Fibroblast of mammary gland (primary cell): ENCODE measurements at regions not wholly inside any gene's neighbourhood (a gene's known extent, or its start where the extent isn't known, plus 50 kb on each side); places are given as distances from the start of the nearest gene placed in this dataset.

Source experiments
- DNase-seq: peaks from one replicate; pipeline ENCODE4 v3.0.0-alpha.2; 2010; ENCODE audit warnings: low read depth
- H3K4me3 ChIP-seq: 2 replicates; pipeline ENCODE4 v1.5.1; 2011; ENCODE audit warnings: low read depth, mild to moderate bottlenecking, low read length, moderate library complexity; ENCODE audit not compliant: control insufficient read depth
- TF ChIP-seq, protein P1 (sequence below): conservative IDR thresholded peaks from 2 replicates; pipeline ENCODE4 v1.5.1; 2011; ENCODE audit warnings: low read depth, low read length, inconsistent platforms; ENCODE audit not compliant: control insufficient read depth, insufficient read depth

- TF ChIP-seq, protein P1, sequence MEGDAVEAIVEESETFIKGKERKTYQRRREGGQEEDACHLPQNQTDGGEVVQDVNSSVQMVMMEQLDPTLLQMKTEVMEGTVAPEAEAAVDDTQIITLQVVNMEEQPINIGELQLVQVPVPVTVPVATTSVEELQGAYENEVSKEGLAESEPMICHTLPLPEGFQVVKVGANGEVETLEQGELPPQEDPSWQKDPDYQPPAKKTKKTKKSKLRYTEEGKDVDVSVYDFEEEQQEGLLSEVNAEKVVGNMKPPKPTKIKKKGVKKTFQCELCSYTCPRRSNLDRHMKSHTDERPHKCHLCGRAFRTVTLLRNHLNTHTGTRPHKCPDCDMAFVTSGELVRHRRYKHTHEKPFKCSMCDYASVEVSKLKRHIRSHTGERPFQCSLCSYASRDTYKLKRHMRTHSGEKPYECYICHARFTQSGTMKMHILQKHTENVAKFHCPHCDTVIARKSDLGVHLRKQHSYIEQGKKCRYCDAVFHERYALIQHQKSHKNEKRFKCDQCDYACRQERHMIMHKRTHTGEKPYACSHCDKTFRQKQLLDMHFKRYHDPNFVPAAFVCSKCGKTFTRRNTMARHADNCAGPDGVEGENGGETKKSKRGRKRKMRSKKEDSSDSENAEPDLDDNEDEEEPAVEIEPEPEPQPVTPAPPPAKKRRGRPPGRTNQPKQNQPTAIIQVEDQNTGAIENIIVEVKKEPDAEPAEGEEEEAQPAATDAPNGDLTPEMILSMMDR, result no peak
- no peak for DNase-seq
- H3K4me3 ChIP-seq, result no peak overlapping the region
Observed at GRCh38 chr22:20642668-20643179, 131.2 kb upstream of the SERPIND1 start.

DNA sequence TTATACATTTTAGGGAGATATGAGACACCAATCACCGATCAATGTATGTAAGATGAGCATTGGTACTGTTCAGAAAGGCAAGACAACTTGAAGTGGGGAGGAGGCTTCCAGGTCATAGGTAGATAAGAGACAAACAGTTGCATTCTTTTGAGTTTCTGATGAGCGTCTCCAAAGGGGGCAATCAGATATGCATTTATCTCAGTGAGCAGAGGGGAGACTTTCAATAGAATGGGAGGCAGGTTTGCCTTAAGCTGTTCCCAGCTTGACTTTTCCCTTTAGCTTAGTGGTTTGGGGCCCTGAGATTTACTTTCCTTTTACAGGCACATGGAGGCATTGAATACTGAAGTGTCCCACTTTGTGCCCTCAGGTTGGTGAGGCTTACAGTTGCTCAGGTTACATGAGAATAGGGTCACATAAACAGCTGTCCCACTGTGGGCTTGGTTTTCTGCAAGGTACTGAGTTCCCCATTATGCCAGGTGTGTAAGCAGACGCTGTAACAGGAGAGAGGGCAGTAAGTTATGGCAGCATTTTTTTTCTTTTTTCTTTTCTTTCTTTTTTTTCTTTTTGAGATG lies 129.8 kb upstream of the SERPIND1 start:
- no peak for DNase-seq
- TF ChIP-seq, protein P1, result no peak
- no peak overlapping the region for H3K4me3 ChIP-seq

- TF ChIP-seq, protein P1, result no peak
- DNase-seq, result no peak
- H3K4me3 ChIP-seq, result no peak overlapping the region
Observed at GRCh38 chr22:20645954-20646353, 128.0 kb upstream of the SERPIND1 start.

DNA sequence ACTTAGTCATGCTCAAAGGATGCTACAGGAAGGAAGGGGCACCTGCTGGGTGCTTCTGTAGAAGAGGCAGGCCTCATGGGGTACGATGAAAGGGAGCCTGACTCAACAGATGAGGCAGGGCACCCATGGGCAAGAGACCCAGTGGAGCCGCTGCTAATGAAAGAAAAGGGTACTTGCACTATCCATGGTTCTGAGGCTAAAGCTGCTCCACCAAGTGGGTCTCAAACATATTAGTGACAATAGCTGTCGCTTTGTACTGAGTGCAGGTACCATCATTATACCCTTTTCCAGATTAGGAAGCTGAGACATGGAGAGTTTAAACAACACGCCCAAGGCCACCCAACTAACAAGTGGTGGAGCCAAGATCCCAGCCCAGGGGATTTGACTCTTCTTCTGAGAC lies 127.5 kb upstream of the SERPIND1 start:
- TF ChIP-seq, protein P1, result no peak
- H3K4me3 ChIP-seq, result no peak overlapping the region
- DNase-seq, result no peak

- H3K4me3 ChIP-seq, result no peak overlapping the region
- TF ChIP-seq, protein P1, result no peak
- no peak for DNase-seq
Observed at GRCh38 chr22:20646906-20647305, 127.0 kb upstream of the SERPIND1 start.

- TF ChIP-seq, protein P1, result no peak
Observed at GRCh38 chr22:20647586-20648305, 126.2 kb upstream of the SERPIND1 start.

More at GRCh38 chr22:20647586-20648305, 126.2 kb upstream of the SERPIND1 start:
- no peak overlapping the region for H3K4me3 ChIP-seq
- no peak for DNase-seq
